ENCODE measurements at regions not wholly inside any gene's neighbourhood (a gene's known extent, or its start where the extent isn't known, plus 50 kb on each side); places are given as distances from the start of the nearest gene placed in this dataset.

GRCh38 chr4:43987331-43987944, 461.2 kb downstream of the KCTD8 start:
- no peak for DNase-seq (ENCODE audit: low read depth)

- no peak for DNase-seq (ENCODE audit: low read depth)
These were observed 458.1 kb downstream of the KCTD8 start for GRCh38 chr4:43990551-43990950.

- no peak for DNase-seq (ENCODE audit: low read depth)
These were observed 457.6 kb downstream of the KCTD8 start for GRCh38 chr4:43990963-43991362.

GRCh38 chr4:43992552-43992951, 456.1 kb downstream of the KCTD8 start:
- DNase-seq (ENCODE audit: low read depth) = no peak

- no peak for DNase-seq (ENCODE audit: low read depth)
These were observed 455.3 kb downstream of the KCTD8 start for GRCh38 chr4:43993196-43993902.

GRCh38 chr4:43999669-44000068, 448.9 kb downstream of the KCTD8 start:
- no peak for DNase-seq (ENCODE audit: low read depth)

- no peak for DNase-seq (ENCODE audit: low read depth)
These were observed 446.2 kb downstream of the KCTD8 start for GRCh38 chr4:44002368-44002767.

- no peak for DNase-seq (ENCODE audit: low read depth)
These were observed 431.8 kb downstream of the KCTD8 start for GRCh38 chr4:44016570-44017421.

GRCh38 chr4:44017422-44017739, 431.2 kb downstream of the KCTD8 start:
- no peak for DNase-seq (ENCODE audit: low read depth)

- DNase-seq (ENCODE audit: low read depth) = no peak
These were observed 428.9 kb downstream of the KCTD8 start for GRCh38 chr4:44019721-44020120.

- no peak for DNase-seq (ENCODE audit: low read depth)
These were observed 423.1 kb downstream of the KCTD8 start for GRCh38 chr4:44025376-44026020.

- DNase-seq (ENCODE audit: low read depth) = no peak
These were observed 409.8 kb downstream of the KCTD8 start for GRCh38 chr4:44038811-44039210.

GRCh38 chr4:44046491-44046890, 402.1 kb downstream of the KCTD8 start:
- DNase-seq (ENCODE audit: low read depth) = no peak

GRCh38 chr4:44056721-44057151, 391.9 kb downstream of the KCTD8 start:
- no peak for DNase-seq (ENCODE audit: low read depth)

GRCh38 chr4:44070843-44071242, 377.8 kb downstream of the KCTD8 start:
- DNase-seq (ENCODE audit: low read depth) = no peak

- no peak for DNase-seq (ENCODE audit: low read depth)
These were observed 376.4 kb downstream of the KCTD8 start for GRCh38 chr4:44071959-44072955.

GRCh38 chr4:44086753-44087152, 361.9 kb downstream of the KCTD8 start:
- no peak for DNase-seq (ENCODE audit: low read depth)

GRCh38 chr4:44093390-44093789, 355.2 kb downstream of the KCTD8 start:
- DNase-seq (ENCODE audit: low read depth) = no peak

GRCh38 chr4:44098973-44099372, 349.6 kb downstream of the KCTD8 start:
- no peak for DNase-seq (ENCODE audit: low read depth)

GRCh38 chr4:44100456-44100855, 348.2 kb downstream of the KCTD8 start:
- DNase-seq (ENCODE audit: low read depth) = no peak

- peak; percentile 25 for DNase-seq (ENCODE audit: low read depth)
These were observed 329.5 kb downstream of the KCTD8 start for GRCh38 chr4:44118971-44119680.
